Suprapubic skin (tissue), 4 donors: ENCODE measurements at regions not wholly inside any gene's neighbourhood (a gene's known extent, or its start where the extent isn't known, plus 50 kb on each side); places are given as distances from the start of the nearest gene placed in this dataset.

Experiments used
- EP300 ChIP-seq: sonication (generic); formaldehyde crosslinking; IDR thresholded peaks from one replicate; pipeline ENCODE4 v1.6.1; 2017; ENCODE audit warnings: antibody characterized with exemption
- POLR2A ChIP-seq, 2 donors: fragments of 450-650 bp; IDR thresholded peaks; one replicate each; pipeline ENCODE4 v1.6.1; 2017; ENCODE audit warnings: antibody characterized with exemption in 2 of 2, mild to moderate bottlenecking in 2 of 2, moderate library complexity in 2 of 2
- POLR2AphosphoS5 ChIP-seq, 3 donors: sonication (generic); formaldehyde crosslinking; IDR thresholded peaks; one replicate each; pipeline ENCODE4 v1.6.1; 2017; ENCODE audit warnings: antibody characterized with exemption in 3 of 3
- TF ChIP-seq, protein P1 (sequence below), 2 donors: fragments of 200-600 bp in 1 of 2; fragments of 450-650 bp in 1 of 2; sonication (generic) in 1 of 2; IDR thresholded peaks; one replicate each; pipeline ENCODE4 v1.5.1; 2016 to 2019; ENCODE audit warnings: antibody characterized with exemption in 2 of 2, mild to moderate bottlenecking in 1 of 2, moderate library complexity in 1 of 2

DNA sequence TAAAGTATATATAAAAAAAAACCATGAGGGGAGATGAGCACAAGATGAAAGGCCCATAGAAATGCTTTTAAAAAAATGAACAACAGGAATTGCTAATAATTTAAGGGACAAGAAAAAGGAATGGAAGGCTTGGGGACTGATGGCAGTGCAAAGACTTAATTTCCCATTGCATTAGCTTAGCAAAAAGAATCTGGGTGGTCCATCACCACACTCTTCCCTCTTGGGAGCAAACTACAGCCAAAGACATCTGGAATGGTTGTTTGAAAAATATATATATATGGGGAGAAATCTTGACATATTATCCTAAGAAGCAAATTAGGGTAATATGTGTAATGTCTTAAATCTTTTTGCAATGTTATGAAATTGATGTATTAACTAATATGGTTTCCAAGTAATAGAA lies 727.1 kb downstream of the METTL15 start:
- TF ChIP-seq POLR2A (IDR thresholded peaks at IDR 0.05), result no peak
- TF ChIP-seq, protein P1, sequence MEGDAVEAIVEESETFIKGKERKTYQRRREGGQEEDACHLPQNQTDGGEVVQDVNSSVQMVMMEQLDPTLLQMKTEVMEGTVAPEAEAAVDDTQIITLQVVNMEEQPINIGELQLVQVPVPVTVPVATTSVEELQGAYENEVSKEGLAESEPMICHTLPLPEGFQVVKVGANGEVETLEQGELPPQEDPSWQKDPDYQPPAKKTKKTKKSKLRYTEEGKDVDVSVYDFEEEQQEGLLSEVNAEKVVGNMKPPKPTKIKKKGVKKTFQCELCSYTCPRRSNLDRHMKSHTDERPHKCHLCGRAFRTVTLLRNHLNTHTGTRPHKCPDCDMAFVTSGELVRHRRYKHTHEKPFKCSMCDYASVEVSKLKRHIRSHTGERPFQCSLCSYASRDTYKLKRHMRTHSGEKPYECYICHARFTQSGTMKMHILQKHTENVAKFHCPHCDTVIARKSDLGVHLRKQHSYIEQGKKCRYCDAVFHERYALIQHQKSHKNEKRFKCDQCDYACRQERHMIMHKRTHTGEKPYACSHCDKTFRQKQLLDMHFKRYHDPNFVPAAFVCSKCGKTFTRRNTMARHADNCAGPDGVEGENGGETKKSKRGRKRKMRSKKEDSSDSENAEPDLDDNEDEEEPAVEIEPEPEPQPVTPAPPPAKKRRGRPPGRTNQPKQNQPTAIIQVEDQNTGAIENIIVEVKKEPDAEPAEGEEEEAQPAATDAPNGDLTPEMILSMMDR (IDR thresholded peaks at IDR 0.05), result no peak
- TF ChIP-seq POLR2AphosphoS5 (IDR thresholded peaks at IDR 0.05), result no peak
- no peak for TF ChIP-seq EP300
